NCI-H146 treated with DMSO at 0.1 percent for 48 hours (cell line): ENCODE measurements at regions not wholly inside any gene's neighbourhood (a gene's known extent, or its start where the extent isn't known, plus 50 kb on each side); places are given as distances from the start of the nearest gene placed in this dataset.
"Not testable (repeated sequence)": the region's sequence is repeated elsewhere in the genome, so short reads cannot be mapped to it uniquely, and the experiment has no call there.

Source experiments
- DNase-seq: peaks from one replicate; lab custom pipeline; 2025; ENCODE audit not compliant: unreplicated experiment; lab: John Stamatoyannopoulos, UW

- no peak for DNase-seq
Observed at GRCh38 chr19:29154163-29154562, 58.8 kb downstream of the UQCRFS1 start.

DNA sequence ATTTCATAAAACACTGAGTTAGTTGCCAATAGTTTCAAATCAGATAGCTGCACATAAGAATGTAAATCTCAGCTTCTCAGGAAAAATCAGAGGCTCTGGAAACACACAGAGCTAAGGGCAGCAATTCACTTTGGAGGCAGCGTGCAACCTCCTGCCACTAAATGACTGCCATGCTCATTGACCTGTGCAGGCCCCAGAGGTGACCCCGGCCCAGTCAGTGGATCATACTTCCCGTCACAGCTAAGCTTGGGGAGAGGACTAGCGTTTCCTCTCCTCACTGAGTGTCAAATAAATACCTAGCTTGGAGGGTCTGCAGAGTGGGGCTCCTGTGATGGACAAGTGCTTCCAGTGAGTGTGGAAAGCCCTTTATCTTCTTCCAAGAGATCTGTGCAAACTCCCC lies 67.2 kb downstream of the UQCRFS1 start:
- DNase-seq = no peak

DNA sequence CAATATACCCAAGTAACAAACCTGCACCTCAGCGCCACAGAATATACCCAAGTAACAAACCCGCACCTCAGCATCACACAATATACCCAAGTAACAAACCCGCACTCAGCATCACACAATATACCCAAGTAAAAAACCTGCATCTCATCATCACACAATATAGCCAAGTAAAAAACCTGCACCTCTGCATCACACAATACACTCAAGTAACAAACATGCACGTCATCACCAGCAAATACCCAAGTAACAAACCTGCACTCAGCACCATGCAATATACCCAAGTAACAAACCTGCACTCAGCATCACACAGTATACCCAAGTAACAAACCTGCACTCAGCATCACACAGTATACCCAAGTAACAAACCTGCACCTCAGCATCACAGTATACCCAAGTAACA lies 69.8 kb downstream of the UQCRFS1 start:
- DNase-seq = no peak

- DNase-seq = no peak
Observed at GRCh38 chr19:29139227-29139626, 73.7 kb downstream of the UQCRFS1 start.

GRCh38 chr19:29138206-29138605 lies 74.7 kb downstream of the UQCRFS1 start:
- not testable (repeated sequence) for DNase-seq

GRCh38 chr19:29131456-29131855 lies 81.5 kb downstream of the UQCRFS1 start:
- no peak for DNase-seq

DNA sequence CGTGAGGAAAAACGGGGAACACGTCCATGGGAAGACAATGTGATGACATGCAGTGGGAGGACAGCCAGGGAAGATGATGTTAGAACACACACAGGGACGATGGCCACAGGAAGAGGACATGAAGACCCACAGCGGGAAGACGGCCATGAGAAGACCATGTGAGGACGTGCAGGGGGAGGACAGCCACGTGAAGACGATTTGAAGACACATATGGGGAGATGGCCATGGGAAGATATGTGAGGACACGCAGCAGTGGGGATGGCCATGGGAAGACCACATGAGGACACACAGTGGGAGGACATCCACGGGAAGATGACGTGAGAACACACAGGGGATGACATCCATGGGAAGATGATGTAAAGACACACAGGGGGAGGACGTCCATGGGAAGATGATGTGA lies 83.8 kb downstream of the UQCRFS1 start:
- DNase-seq = no peak

- no peak for DNase-seq
Observed at GRCh38 chr19:29128203-29128602, 84.7 kb downstream of the UQCRFS1 start.

GRCh38 chr19:29122185-29122584 lies 90.8 kb downstream of the UQCRFS1 start:
- DNase-seq = no peak

DNA sequence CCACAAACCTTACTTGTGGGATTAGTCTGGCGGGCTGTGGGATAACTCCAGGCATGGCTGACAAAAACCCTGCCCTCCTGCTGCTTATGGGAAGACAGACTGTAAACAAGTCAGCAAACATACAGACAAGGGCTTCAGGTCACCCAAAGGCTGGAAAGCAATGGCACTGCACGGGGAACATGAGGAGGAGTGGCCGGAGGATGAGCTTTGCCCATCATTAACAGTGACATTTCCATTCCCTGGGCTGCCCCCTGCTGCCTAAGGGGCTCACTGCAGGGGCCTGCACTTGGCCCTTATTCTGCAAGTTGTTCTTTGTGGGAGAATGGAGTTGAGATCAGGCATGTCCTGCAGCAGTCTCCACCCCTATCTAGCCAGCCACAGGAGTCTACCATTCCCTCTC lies 91.3 kb downstream of the UQCRFS1 start:
- no peak for DNase-seq

DNA sequence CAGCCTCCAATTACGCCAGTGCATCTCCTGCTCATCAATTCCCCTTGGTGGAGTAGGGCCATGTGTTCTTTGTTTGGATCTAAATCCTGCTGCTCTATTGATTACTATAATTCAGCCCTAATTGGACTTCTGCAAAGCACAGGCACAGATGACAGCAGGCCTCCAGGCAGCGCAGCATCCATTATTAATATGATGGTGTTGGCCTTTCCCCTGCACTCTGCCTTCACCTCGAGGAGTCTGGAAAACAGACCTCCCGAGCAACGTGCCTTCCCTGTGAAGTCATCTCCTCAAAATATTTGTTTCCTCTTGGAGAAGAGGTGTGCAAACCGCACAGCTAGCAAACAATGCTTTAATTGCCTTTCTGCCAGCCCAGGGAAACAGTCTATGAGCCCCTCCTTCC lies 92.5 kb downstream of the UQCRFS1 start:
- DNase-seq = peak; percentile 10

DNA sequence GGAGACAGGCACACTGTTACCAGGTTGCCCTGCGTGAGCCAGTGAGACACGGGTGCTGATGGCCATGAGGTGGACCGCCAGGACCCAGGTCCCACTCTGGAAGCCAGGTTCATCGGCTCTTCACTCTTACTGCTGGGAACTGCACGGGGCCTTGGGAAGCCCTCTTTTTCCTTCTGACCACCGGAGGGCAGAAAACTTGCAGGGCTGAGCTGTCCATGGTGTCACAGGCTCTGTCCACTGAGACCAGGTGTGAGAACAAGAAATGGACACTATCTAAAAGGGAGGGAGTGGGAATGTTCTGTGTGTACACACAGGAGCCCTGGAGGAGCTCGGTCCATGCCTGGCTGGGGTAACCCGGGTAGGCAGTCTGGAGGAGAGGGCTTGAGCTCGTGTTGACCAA lies 93.4 kb downstream of the UQCRFS1 start:
- no peak for DNase-seq

DNA sequence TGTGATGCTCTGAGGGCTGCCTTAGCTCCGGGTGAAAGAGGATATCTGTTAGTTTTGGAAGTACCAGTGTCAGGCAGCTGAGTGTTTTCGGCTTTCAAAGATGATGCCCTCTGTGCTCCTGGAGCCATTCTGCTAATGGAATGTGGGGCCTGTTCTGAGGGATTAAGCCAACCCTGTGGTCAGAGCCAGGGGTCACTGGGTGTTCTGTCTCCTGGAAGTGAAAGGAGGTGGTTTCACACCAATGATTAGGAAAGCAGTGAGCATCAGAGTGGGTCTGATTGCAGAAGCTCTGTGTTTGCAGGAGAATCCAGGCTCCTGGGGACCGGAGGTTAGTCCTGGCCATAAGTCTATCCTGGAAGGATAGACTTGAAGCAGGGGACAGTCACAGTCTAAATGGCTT lies 94.6 kb downstream of the UQCRFS1 start:
- no peak for DNase-seq

DNA sequence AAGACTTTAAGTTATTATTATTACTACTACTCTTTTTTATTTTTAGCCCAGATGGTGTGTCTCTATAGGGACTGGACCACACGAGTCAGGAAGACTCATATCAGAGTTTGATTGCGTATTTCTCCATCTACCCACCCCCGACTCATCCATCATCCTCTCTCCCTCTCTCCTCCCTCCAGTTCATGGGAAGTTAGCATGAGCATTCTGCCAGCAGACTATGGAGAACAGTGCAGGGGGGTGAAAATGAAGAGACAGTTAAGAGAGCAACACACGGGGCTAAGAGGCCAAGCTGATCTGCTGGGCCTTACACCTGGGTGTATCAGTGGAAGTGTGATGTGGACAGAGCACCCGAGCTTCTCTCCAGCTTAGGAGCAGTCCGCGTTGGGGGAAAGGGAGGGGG lies 95.0 kb downstream of the UQCRFS1 start:
- no peak for DNase-seq

DNA sequence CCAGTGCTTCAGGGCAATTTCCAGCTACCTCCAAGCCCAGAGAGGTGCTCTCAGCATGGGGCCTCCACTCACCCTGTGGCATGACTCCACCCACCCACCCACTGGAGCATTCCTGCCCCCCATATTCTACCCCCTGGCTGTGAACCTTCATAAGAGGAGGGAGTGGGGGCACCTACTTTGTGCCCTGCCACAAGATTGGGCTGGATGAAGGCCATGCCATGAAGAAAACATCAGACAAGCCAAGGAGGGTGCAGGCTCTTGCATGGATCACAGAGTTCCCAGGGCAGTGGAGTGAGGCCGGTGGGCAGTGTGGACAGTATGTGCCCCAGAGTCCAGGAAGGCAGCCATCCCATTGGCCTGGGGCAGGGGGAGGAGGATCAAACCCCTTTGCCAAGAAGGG lies 97.8 kb downstream of the UQCRFS1 start:
- no peak for DNase-seq

GRCh38 chr19:29113838-29114237 lies 99.1 kb downstream of the UQCRFS1 start:
- no peak for DNase-seq

GRCh38 chr19:29111576-29111975 lies 101.4 kb downstream of the UQCRFS1 start:
- no peak for DNase-seq

- no peak for DNase-seq
Observed at GRCh38 chr19:29107831-29108230, 105.1 kb downstream of the UQCRFS1 start.

DNA sequence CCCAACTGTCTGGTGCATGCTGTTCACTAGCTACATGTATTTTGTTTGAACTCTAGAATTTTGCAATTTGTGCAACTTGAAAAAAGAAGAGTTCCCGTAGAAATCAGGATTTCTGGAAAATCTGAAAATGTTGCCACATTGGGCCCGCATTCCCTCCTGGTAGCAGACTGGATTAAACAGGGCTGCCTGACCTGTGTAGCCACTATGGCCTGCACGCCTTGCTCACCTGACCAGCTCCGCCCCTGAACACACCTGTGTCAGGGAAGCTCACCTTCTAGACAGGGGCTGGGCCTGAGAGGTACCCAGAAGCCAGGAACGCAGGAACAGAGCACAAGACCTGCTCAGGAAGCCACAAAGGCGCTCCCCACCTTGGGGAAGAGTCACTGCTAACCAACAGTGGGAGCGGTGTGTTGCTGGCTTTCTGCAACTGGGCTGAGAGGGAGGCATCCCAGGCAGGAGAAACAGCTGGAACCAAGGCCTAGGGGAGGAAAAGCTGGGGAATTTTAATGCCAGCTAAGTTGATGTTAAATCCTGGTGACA lies 106.5 kb downstream of the UQCRFS1 start:
- DNase-seq = no peak

DNA sequence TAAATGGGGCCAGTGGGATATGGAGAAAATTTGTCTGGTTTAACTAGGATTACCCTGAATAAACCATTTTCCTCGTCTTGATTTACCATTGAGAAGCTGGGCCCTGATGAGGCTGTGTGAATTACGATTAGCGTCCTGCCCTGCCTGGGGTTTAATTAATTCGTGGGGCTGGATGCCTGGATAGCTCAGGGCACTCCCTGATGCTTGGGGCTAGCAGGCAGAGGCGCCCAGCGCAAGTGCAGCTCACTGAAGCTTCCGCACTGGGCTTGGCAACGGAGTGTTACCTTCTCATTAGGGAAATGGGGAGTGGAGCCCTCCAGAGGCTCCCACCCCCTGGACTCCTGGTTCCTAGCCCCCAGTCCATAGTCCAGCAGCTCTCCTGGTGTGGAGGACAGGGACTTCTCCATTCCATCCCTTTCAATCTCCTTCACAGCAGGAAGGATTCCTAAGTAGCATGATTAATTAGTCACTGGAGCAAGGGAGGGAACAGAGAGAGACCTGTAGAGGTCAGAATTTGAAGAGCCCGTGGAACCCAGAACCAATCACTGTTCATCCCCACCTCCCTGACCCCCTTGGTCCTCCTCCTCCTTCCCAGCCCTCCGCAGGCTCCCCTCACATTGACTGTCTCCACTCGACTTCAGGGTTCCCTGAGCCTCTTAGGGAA lies 107.2 kb downstream of the UQCRFS1 start:
- DNase-seq = no peak

DNA sequence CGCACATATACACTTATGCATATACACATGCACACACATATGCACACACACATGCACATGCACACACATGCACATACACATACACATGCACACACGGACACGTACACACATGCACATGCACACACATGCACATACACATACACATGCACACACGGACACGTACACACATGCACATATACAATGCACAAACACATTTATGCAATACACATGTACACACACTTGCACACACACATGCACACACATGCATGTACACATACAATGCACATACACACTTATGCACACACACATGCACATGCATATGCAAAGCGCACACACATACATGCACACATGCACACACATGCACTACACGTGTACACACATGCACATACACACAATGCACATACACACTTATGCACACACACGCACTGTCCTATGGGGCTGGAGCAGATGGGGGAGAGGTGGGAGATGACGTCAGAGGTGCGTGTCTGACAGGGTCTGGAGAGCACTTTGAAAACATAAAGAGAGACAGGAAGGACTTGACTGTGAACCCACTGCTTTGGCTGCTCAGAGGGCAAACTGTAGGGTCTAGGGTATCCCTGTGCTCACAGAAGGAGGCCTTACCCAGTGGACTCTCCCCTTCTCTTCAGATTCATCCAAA lies 108.2 kb downstream of the UQCRFS1 start:
- DNase-seq = no peak

- no peak for DNase-seq
Observed at GRCh38 chr19:29098863-29099481, 114.0 kb downstream of the UQCRFS1 start.
